CD14-positive monocyte (primary cell): ENCODE measurements at regions not wholly inside any gene's neighbourhood (a gene's known extent, or its start where the extent isn't known, plus 50 kb on each side); places are given as distances from the start of the nearest gene placed in this dataset.
"Not testable (repeated sequence)": the region's sequence is repeated elsewhere in the genome, so short reads cannot be mapped to it uniquely, and the experiment has no call there.

Source experiments
- DNase-seq, 3 donors: peaks; one replicate each; pipeline ENCODE4 v3.0.0-alpha.2; 2011 to 2022
- H2AFZ ChIP-seq: 2 replicates; pipeline ENCODE4 v1.6.0; 2012; ENCODE audit warnings: mild to moderate bottlenecking, low read depth, low read length, inconsistent platforms; ENCODE audit not compliant: insufficient read depth, poor library complexity, severe bottlenecking
- H3K27ac ChIP-seq, 2 donors: 1 replicate in 1 of 2; 2 replicates in 1 of 2; pipeline ENCODE4 v1.5.1; 2012 to 2013; ENCODE audit warnings: low read length in 2 of 2, control low read depth in 1 of 2, inconsistent platforms in 1 of 2, low read depth in 1 of 2, mild to moderate bottlenecking in 1 of 2
- H3K27me3 ChIP-seq, 2 donors: one replicate each; pipeline versions ENCODE4 v1.6.0 to v1.6.1; 2011 to 2013; ENCODE audit warnings: low read length in 2 of 2; ENCODE audit not compliant: control insufficient read depth in 2 of 2, insufficient read depth in 2 of 2
- H3K36me3 ChIP-seq, 2 donors: replicated peaks in 1 of 2; 1 replicate in 1 of 2; 2 replicates in 1 of 2; pipeline versions ENCODE4 v1.5.1 to v1.6.1; 2012 to 2013; ENCODE audit warnings: low read length in 2 of 2, control low read depth in 1 of 2, inconsistent platforms in 1 of 2, mild to moderate bottlenecking in 1 of 2; ENCODE audit not compliant: insufficient read depth in 2 of 2, control insufficient read depth in 1 of 2
- H3K4me1 ChIP-seq, 2 donors: 1 replicate in 1 of 2; 2 replicates in 1 of 2; pipeline versions ENCODE4 v1.5.1 to v1.6.1; 2012 to 2013; ENCODE audit warnings: low read length in 2 of 2, control low read depth in 1 of 2, inconsistent platforms in 1 of 2, mild to moderate bottlenecking in 1 of 2, moderate library complexity in 1 of 2; ENCODE audit not compliant: insufficient read depth in 2 of 2, control insufficient read depth in 1 of 2
- H3K4me2 ChIP-seq: replicated peaks from 2 replicates; pipeline ENCODE3; 2012; ENCODE audit warnings: low read length, moderate library complexity, mild to moderate bottlenecking; ENCODE audit not compliant: poor library complexity, severe bottlenecking; ENCODE audit errors: extremely low read depth
- H3K4me3 ChIP-seq, 3 experiments: fragments of 200-600 bp in 1 of 3; sonication (generic) in 1 of 3; replicated peaks in 1 of 3; 1 replicate in 2 of 3; 2 replicates in 1 of 3; pipeline ENCODE4 v1.5.1; 2011 to 2013; ENCODE audit warnings: low read length in 3 of 3, mild to moderate bottlenecking in 3 of 3, control low read depth in 2 of 3, low read depth in 2 of 3, inconsistent platforms in 1 of 3, moderate library complexity in 1 of 3
- H3K79me2 ChIP-seq: 2 replicates; pipeline ENCODE4 v1.6.0; 2012; ENCODE audit warnings: mild to moderate bottlenecking, control low read depth, inconsistent platforms, low read length, moderate library complexity; ENCODE audit not compliant: insufficient read depth
- H3K9ac ChIP-seq: 2 replicates; pipeline ENCODE4 v1.6.0; 2017; ENCODE audit warnings: low read length, mild to moderate bottlenecking; ENCODE audit not compliant: insufficient read depth, poor library complexity, severe bottlenecking
- H3K9me3 ChIP-seq, 2 donors: replicated peaks in 1 of 2; 1 replicate in 1 of 2; 2 replicates in 1 of 2; pipeline versions ENCODE4 v1.5.1 to v1.6.1; 2012 to 2013; ENCODE audit warnings: low read length in 2 of 2, control low read depth in 1 of 2; ENCODE audit not compliant: control insufficient read depth in 1 of 2, insufficient read depth in 1 of 2
- H4K20me1 ChIP-seq: 2 replicates; pipeline ENCODE4 v1.6.0; 2012; ENCODE audit warnings: mild to moderate bottlenecking, low read length, control low read depth, moderate library complexity; ENCODE audit not compliant: insufficient read depth
- H3K27ac Mint-ChIP-seq, 7 donors: one replicate each; pipeline ENCODE4 v1.8.0; 2020; ENCODE audit warnings: mild to moderate bottlenecking in 7 of 7, mixed read lengths in 7 of 7, moderate library complexity in 6 of 7, inconsistent platforms in 2 of 7
- H3K27me3 Mint-ChIP-seq, 3 donors: one replicate each; pipeline ENCODE4 v1.8.0; 2021 to 2022; ENCODE audit warnings: low read depth in 3 of 3, mild to moderate bottlenecking in 3 of 3, mixed read lengths in 3 of 3, moderate library complexity in 3 of 3, inconsistent platforms in 1 of 3
- H3K36me3 Mint-ChIP-seq, 2 donors: one replicate each; pipeline ENCODE4 v1.8.0; 2020; ENCODE audit warnings: mixed read lengths in 2 of 2, inconsistent platforms in 1 of 2, mild to moderate bottlenecking in 1 of 2
- H3K4me1 Mint-ChIP-seq: one replicate; pipeline ENCODE4 v1.8.0; 2020; ENCODE audit warnings: mild to moderate bottlenecking, mixed read lengths
- H3K4me3 Mint-ChIP-seq, 2 donors: one replicate each; pipeline ENCODE4 v1.8.0; 2020; ENCODE audit warnings: mild to moderate bottlenecking in 2 of 2, mixed read lengths in 2 of 2, moderate library complexity in 1 of 2
- H3K9me3 Mint-ChIP-seq, 7 donors: one replicate each; pipeline ENCODE4 v1.8.0; 2020 to 2022; ENCODE audit warnings: mixed read lengths in 7 of 7, mild to moderate bottlenecking in 6 of 7, moderate library complexity in 6 of 7, inconsistent platforms in 2 of 7
- CTCF ChIP-seq: fragments of 200-600 bp; IDR thresholded peaks from one replicate; pipeline ENCODE4 v1.8.0; 2022; ENCODE audit warnings: antibody characterized with exemption, mild to moderate bottlenecking
- WGBS: methylation state at CpG from one replicate; pipeline ENCODE4 v1.1.5; 2013; ENCODE audit warnings: missing lambda C conversion rate; ENCODE audit not compliant: insufficient coverage; 5-methylcytosine and 5-hydroxymethylcytosine counted together
- intact Hi-C, 2 donors: fragments of 100-400 bp; cut with micrococcal nuclease; formaldehyde crosslinking; loops; one replicate each; pipeline versions ENCODE4 v1.15.0 to v1.15.1; 2023

- no peaks in the 10 kb centered on the region for H3K4me1 ChIP-seq
- H3K9ac ChIP-seq = no peak overlapping the region
- no peak for TF ChIP-seq CTCF
- peaks cover 0 to 15% (median 12%) of the 10 kb centered on the region in 7 donors for H3K9me3 Mint-ChIP-seq
- DNase-seq = no peak
- H3K4me1 Mint-ChIP-seq = no peaks in the 10 kb centered on the region
- no peaks in the 10 kb centered on the region for H3K27me3 Mint-ChIP-seq
- no peak overlapping the region for H3K27ac ChIP-seq
- no peaks in the 10 kb centered on the region for H3K27me3 ChIP-seq
- no peak overlapping the region for H2AFZ ChIP-seq
- intact Hi-C loops = no loop called here
- no peak overlapping the region for H3K4me2 ChIP-seq
- H3K79me2 ChIP-seq = no peaks in the 10 kb centered on the region
- peaks cover 15% of the 10 kb centered on the region in 2 donors for H3K9me3 ChIP-seq
- H4K20me1 ChIP-seq = no peaks in the 10 kb centered on the region
- no peaks in the 10 kb centered on the region for H3K36me3 Mint-ChIP-seq
- no peak overlapping the region for H3K27ac Mint-ChIP-seq
- no peak overlapping the region for H3K4me3 Mint-ChIP-seq
- H3K36me3 ChIP-seq = no peaks in the 10 kb centered on the region
- H3K4me3 ChIP-seq = no peak overlapping the region
These were observed 873.5 kb upstream of the ATXN8OS start for GRCh38 chr13:69234171-69234570.

GRCh38 chr13:69226427-69226826 is 881.2 kb upstream of the ATXN8OS start:
- intact Hi-C loops = no loop called here
- no peak for DNase-seq
- H3K9me3 Mint-ChIP-seq = peaks cover 10 to 19% (median 13%) of the 10 kb centered on the region in 7 donors
- no peaks in the 10 kb centered on the region for H3K36me3 ChIP-seq
- whole genome bisulfite sequencing = 67% methylated on average over 1 of the region's 2 CpGs
- H3K27ac Mint-ChIP-seq = no peak overlapping the region
- H3K79me2 ChIP-seq = no peaks in the 10 kb centered on the region
- H3K9me3 ChIP-seq = peaks cover 15 to 20% of the 10 kb centered on the region in 2 donors
- H3K4me3 Mint-ChIP-seq = no peak overlapping the region
- no peak overlapping the region for H3K4me2 ChIP-seq
- H3K27ac ChIP-seq = no peak overlapping the region
- TF ChIP-seq CTCF = no peak
- no peaks in the 10 kb centered on the region for H3K27me3 ChIP-seq
- no peaks in the 10 kb centered on the region for H4K20me1 ChIP-seq
- H3K36me3 Mint-ChIP-seq = no peaks in the 10 kb centered on the region
- H2AFZ ChIP-seq = no peak overlapping the region
- no peaks in the 10 kb centered on the region for H3K4me1 ChIP-seq
- no peak overlapping the region for H3K9ac ChIP-seq
- no peak overlapping the region for H3K4me3 ChIP-seq
- H3K4me1 Mint-ChIP-seq = no peaks in the 10 kb centered on the region
- H3K27me3 Mint-ChIP-seq = peaks cover 0 to 1% (median 0%) of the 10 kb centered on the region in 3 donors

GRCh38 chr13:69221633-69222498 is 885.8 kb upstream of the ATXN8OS start:
- H3K27me3 Mint-ChIP-seq, H3K27ac Mint-ChIP-seq: not testable (repeated sequence)

More at GRCh38 chr13:69221633-69222498, 885.8 kb upstream of the ATXN8OS start:
- intact Hi-C loops, H3K79me2 ChIP-seq, H3K36me3 Mint-ChIP-seq, H3K4me2 ChIP-seq, H3K36me3 ChIP-seq, DNase-seq, H3K4me1 ChIP-seq, H3K4me3 ChIP-seq, H3K4me3 Mint-ChIP-seq, H3K9ac ChIP-seq, H4K20me1 ChIP-seq, H3K27me3 ChIP-seq, H2AFZ ChIP-seq, H3K4me1 Mint-ChIP-seq, H3K27ac ChIP-seq: not testable (repeated sequence)
- 93% methylated on average over 18 of the region's 22 CpGs for WGBS
- H3K9me3 ChIP-seq = peaks cover 9 to 20% of the 10 kb centered on the region in 2 donors
- peaks cover 8 to 18% (median 10%) of the 10 kb centered on the region in 7 donors for H3K9me3 Mint-ChIP-seq
